Right renal pelvis (tissue), 4 donors: ENCODE measurements at regions not wholly inside any gene's neighbourhood (a gene's known extent, or its start where the extent isn't known, plus 50 kb on each side); places are given as distances from the start of the nearest gene placed in this dataset.

Experiments used
- DNase-seq, 4 donors: peaks; one replicate each; pipeline ENCODE4 v3.0.0-alpha.2; 2013; ENCODE audit warnings: low read depth in 4 of 4, low spot score in 3 of 4, missing footprints in 1 of 4

DNA sequence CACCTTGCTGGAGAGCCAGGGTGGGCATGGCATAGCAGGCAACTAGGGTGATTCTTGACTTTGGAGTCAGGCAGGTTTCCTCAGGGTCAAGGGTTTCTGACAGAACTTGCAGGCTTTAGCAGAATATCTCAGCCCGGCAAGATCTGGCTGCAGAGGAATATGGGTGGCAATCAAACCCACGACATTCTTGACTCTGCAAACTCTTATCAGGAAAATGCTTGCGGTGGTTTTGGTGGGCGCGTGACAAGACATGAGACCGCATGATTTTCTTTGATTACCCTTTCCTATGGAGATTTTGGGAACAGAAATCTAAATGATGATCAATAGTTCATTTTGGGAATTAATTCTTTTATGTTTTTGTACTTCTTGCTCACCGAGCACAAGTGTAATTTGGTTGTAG is 449.5 kb downstream of the VRK1 start:
- DNase-seq = no peak

DNA sequence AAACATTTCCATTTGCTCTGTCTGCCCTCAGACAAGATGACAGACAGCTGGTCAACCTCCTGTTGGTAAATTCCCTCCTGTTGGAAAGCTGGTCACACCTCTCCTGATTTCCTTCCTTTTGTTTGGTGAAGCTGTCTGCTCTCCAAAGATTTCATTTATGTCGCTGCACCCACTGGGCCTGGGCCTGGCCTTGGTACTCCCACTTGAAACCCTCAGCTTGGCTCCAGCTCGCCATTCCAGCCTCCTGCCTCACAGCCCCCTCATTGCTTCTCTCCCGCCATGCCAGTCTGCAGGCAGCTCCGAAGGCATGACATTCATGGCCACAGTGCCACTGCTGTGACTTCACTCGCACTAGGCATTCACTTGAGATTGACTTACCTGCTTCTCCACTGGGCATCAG is 451.8 kb downstream of the VRK1 start:
- DNase-seq = no peak

DNA sequence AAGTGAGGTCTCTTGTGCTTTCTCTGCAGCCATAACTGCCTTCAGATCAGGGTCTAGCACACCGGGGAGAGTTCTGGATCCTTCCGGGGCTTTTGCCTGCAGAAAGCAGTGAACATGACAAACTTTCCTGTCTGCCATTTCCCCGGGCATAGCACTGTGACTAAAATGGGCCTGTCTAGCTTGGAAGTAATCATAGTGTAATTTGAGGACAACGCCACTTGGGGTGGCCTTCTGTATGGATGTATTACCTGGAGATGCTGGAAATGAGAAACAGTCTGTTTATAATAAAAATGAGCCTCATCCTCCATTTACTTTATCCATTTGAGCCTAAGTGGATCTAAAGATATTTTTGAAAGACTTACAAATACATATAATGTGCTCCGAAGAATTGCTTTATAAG is 453.7 kb downstream of the VRK1 start:
- no peak for DNase-seq

GRCh38 chr14:97251491-97252155 is 454.4 kb downstream of the VRK1 start:
- DNase-seq = no peak

- DNase-seq = no peak
Observed at GRCh38 chr14:97253756-97254155, 456.6 kb downstream of the VRK1 start.

GRCh38 chr14:97262336-97262735 is 465.2 kb downstream of the VRK1 start:
- DNase-seq = no peak

DNA sequence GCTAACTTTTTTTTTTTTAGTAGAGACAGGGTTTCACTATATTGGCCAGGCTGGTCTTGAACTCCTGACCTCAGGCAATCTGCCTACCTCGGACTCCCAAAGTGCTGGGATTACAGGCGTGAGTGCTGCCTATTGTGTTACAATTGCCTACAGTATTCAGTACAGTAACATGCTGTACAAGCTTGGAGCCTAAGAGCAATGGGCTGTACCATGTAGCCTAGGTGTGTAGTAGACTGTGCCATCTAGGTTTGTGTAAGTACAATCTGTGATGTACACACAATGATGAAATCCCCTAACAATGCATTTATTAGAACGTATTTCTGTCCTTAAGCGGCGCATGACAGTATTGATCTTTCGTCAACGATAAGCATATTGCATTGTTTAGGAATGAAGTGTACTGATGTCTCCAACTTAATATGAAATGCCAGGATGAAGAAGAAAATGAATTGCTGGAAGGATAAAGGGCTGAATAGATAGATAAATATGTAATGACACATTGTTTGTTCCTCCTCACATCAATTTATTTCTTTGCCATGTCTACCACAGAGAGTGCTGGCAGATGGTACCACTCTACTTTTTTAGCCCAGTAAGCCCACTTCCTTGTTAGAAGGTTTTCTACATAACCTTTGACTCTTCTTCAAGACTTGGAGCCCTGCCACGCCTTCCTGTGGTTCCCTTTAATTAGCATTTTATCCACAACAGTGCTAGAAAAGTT is 467.5 kb downstream of the VRK1 start:
- DNase-seq = no peak

DNA sequence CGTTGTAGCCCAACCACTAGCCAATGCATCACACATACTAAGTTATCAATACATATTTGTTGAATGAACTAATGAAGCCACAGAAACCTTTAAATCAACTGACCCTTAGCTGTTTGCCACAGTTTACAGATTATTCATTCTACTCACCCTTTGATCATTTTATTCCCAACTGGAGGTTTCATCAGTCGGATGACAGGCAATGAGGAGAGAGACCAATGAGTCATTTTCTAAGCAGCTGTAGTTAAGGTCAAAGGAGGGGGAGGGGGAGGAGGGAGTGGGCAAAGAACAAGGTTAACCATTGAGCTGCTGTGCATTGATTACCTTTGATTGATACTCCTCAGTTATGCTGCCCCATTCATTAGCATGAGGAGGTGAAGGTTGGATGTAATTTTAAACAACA is 469.5 kb downstream of the VRK1 start:
- DNase-seq = no peak

GRCh38 chr14:97267509-97267908 is 470.3 kb downstream of the VRK1 start:
- DNase-seq = no peak

DNA sequence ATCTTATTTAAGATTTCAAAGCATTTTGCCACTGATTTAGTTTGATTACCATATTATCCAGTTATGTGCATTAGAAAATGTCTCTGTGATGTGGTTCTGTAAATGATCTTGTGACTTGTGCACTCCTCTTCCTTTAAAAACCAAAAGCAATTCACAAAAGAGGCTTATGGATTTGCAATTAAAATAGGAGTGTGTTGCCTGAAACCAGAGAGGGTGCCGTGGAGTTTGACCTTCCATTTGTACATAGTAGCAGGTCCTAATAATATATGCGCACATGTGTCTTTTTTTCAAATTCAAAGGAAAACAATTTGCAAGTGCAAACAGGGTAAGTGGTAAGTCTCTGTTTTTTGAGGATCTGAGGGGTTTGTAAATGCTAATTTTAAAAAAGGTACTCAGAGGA is 470.9 kb downstream of the VRK1 start:
- DNase-seq = no peak

DNA sequence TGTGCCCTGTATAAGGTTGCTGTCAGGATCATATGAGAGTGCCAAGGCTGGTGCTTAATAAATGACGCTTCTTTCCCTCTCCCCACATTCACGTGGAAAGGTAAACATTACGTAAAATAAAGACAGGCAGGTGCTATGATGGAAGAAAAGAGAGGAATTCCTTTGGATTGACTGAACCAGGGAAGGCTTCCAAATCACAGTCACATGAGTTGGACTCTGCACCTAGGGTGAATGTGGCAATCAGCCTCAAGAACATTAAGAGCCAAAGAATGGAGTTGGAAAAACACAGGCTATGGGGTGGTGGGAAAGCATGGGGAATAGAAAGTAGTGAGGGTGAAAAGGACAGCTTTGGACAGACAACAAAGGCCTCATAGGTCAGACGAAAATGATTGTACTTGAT is 473.1 kb downstream of the VRK1 start:
- DNase-seq = no peak

GRCh38 chr14:97271451-97271960 is 474.3 kb downstream of the VRK1 start:
- no peak for DNase-seq

- DNase-seq = no peak
Observed at GRCh38 chr14:97273540-97273939, 476.4 kb downstream of the VRK1 start.

DNA sequence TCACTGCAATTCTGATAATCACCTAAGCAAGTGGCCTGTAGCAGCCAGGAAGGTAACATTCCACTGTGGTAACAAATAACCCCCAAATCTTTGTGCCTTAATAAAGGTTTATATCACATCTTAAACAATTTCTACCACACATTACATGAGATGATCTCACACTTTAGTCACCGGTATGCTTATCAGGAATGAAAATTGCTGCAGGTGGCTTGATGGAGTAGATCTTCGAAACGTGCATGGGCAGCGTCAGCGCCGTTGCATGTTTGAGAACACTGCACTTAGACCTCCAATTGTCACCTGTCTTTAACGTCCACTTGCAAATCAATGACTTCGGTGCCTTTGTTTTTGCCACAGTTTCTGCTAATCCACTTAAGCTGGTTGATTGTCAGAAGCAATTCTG is 477.4 kb downstream of the VRK1 start:
- no peak for DNase-seq

DNA sequence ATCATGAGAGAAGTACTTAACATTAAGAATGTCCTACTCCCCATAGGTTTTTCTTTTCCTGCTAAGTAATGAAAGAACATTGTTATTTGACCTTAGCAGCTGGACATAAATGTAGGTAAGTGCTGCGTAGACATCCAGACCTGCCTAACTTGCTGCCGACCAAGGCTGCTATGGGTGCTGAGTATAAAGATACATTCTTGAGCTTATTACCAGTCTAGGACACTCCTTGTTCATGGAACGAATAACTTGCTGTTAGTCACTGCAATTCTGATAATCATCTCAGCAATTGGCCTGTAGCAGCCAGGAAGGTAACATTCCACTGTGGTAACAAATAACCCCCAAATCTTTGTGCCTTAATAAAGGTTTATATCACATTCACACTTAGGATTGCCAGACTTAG is 478.1 kb downstream of the VRK1 start:
- DNase-seq = no peak

DNA sequence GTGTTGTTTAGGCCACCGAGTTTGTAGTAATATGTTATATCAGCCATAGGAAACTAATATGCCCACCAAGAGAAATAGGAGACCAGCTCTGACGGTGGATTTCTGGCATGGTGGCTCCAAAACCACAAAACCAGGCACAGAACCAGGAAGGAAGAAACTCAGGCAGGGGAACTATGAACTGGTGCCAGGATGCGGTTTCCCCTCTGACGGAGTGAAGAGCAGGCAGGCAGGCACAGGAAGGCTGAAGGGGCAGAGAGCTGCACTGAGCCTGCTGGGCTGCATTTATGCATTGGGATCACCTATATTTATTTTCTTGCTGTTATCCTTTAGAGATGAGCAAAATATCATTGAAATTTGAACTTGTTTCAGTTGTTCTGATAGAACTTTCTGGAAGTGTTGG is 479.4 kb downstream of the VRK1 start:
- DNase-seq = no peak

GRCh38 chr14:97277711-97278110 is 480.5 kb downstream of the VRK1 start:
- DNase-seq = no peak

DNA sequence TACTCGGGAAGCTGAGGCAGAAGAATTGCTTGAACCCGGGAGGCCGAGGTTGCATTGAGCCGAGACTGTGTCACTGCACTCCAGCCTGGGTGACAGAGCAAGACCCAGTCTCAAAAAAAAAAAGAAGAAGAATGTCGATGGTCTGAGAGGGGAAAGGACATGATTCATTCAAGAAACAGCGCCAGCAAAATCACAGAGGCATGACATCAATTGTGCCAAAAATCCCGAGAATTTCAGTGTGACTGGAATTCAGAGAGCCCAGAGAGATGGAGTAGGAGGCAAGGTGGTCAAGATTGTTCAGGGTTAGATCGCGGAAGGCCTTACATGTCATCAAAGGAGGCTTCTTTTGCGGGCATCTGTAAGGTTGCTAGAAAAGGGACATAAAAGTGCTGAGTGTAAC is 483.3 kb downstream of the VRK1 start:
- no peak for DNase-seq

GRCh38 chr14:97281741-97282140 is 484.6 kb downstream of the VRK1 start:
- DNase-seq = no peak

GRCh38 chr14:97282210-97283004 is 485.2 kb downstream of the VRK1 start:
- DNase-seq = no peak

- DNase-seq = no peak
Observed at GRCh38 chr14:97283005-97283403, 485.8 kb downstream of the VRK1 start.

GRCh38 chr14:97283426-97283825 is 486.2 kb downstream of the VRK1 start:
- no peak for DNase-seq
